Omental fat pad (tissue), 3 donors: ENCODE measurements at regions not wholly inside any gene's neighbourhood (a gene's known extent, or its start where the extent isn't known, plus 50 kb on each side); places are given as distances from the start of the nearest gene placed in this dataset.

Experiments used
- ATAC-seq: fragments of 150-250 bp; one replicate; pipeline ENCODE4 v1.9.1; 2016; ENCODE audit warnings: mild to moderate bottlenecking, moderate library complexity; ENCODE audit not compliant: low FRiP score
- DNase-seq: peaks from one replicate; pipeline ENCODE4 v3.0.0-alpha.2; 2019; ENCODE audit warnings: low spot score
- CTCF ChIP-seq, 3 donors: fragments of 450-650 bp; IDR thresholded peaks; one replicate each; pipeline ENCODE4 v1.5.1; 2016 to 2017; ENCODE audit warnings: antibody characterized with exemption in 3 of 3, mild to moderate bottlenecking in 3 of 3, moderate library complexity in 2 of 3

- no peak for TF ChIP-seq CTCF (IDR thresholded peaks at IDR 0.05)
- DNase-seq = no peak
- no peak for ATAC-seq
Measured at GRCh38 chr2:120974950-120975349, 239.3 kb downstream of the GLI2 start.

GRCh38 chr2:120976501-120977307, 241.0 kb downstream of the GLI2 start:
- no peak for DNase-seq
- TF ChIP-seq CTCF (IDR thresholded peaks at IDR 0.05) = no peak

DNA sequence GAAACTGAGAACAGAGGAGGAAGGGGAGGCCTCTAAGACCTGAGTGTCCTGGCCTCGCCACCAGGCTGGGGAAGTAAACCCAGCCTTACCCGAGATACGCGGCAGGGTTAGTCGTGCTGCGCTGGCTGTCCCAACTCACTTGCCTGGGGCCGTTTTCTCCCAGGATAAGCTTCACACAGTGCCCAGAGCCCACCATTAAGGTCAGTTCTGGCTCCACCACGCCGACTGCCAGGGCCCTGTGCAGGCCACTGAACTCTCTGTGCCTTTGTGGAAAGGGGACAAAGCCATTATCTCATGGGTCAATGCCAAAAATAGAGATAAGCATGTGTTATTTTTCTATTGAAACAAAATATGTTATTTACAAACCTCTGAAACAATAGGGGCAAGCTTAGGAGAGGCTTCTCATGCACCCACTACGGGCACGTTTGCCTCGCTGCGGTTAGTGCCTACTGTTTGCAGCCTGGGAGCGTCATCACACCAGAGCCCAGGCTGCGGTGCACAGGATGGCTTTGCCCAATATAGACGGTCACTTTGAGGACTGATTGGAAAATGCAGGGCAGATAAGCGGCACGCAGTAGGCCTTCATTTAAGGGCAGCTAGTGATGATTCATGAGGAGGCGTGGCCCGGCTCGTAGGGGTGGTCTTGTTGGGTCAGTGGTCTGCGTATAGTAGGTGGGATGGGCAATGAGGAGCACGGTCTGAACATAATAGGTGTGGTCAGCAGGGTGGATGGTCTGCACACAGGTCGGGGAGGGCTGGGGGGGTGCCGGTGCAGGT, 242.1 kb downstream of the GLI2 start:
- ATAC-seq (no peak), DNase-seq (no peak)
- TF ChIP-seq CTCF (IDR thresholded peaks at IDR 0.05) = no peak

More at GRCh38 chr2:120976501-120977307, 241.0 kb downstream of the GLI2 start:
- no peak for ATAC-seq

DNA sequence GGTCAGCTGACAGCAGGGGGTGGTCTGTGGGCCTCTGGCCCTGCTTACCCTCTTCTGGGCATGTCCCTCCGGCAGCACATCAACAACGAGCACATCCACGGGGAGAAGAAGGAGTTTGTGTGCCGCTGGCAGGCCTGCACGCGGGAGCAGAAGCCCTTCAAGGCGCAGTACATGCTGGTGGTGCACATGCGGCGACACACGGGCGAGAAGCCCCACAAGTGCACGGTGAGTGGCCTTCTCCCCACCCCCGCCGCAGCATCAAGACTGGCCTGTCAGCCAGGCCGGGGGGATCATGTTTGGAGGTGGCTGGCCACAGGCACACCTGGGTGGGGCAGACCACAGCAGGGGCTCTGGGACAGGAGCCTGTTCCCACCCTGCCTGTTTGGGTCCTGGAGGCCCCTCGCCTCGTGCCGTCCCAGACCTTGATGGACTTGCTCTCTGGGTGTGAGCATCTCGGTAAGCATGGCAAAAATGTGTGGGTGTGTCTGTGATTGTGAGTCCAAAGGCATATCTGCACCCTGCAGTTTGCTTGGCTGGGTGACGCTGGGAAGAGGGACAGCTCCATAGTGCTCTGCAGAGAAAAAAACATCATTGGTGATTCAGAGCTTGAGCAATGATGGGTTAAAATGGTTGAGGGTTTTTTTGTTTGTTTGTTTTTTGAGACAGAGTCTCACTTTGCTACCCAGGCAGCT, 242.8 kb downstream of the GLI2 start:
- no peak for TF ChIP-seq CTCF (IDR thresholded peaks at IDR 0.05)
- no peak for DNase-seq
- ATAC-seq = no peak

- no peak for DNase-seq
- TF ChIP-seq CTCF (IDR thresholded peaks at IDR 0.05) = no peak
- ATAC-seq = no peak
Measured at GRCh38 chr2:120979398-120979797, 243.7 kb downstream of the GLI2 start.

GRCh38 chr2:120979921-120980320, 244.3 kb downstream of the GLI2 start:
- DNase-seq (no peak), ATAC-seq (no peak)
- TF ChIP-seq CTCF (IDR thresholded peaks at IDR 0.05) = no peak
